AG04449 (cell line): ENCODE measurements at regions not wholly inside any gene's neighbourhood (a gene's known extent, or its start where the extent isn't known, plus 50 kb on each side); places are given as distances from the start of the nearest gene placed in this dataset.

Experiments used
- CTCF ChIA-PET: fragments of 350-600 bp; formaldehyde crosslinking; extraction: SDS; loops from one replicate; lab custom pipeline; 2021; ENCODE audit warnings: antibody characterized with exemption; lab: Yijun Ruan, JAX
- POLR2A ChIA-PET: fragments of 400-600, 350-600 bp; formaldehyde crosslinking; extraction: SDS; loops from one replicate; lab custom pipeline; 2020; ENCODE audit warnings: antibody characterized with exemption, inconsistent platforms; lab: Yijun Ruan, JAX
- DNase-seq: peaks from one replicate; pipeline ENCODE4 v3.0.0-alpha.2; 2010; ENCODE audit warnings: low read depth, low spot score
- H3K4me3 ChIP-seq: 2 replicates; pipeline ENCODE4 v1.5.1; 2011; ENCODE audit warnings: low read depth, mild to moderate bottlenecking, control low read depth, low read length
- TF ChIP-seq, protein P1 (sequence below): IDR thresholded peaks from one replicate; pipeline ENCODE4 v1.5.1; 2011; ENCODE audit warnings: mild to moderate bottlenecking, moderate library complexity, low read length, control low read depth, inconsistent platforms; ENCODE audit not compliant: insufficient read depth; ENCODE audit errors: missing control alignments

DNA sequence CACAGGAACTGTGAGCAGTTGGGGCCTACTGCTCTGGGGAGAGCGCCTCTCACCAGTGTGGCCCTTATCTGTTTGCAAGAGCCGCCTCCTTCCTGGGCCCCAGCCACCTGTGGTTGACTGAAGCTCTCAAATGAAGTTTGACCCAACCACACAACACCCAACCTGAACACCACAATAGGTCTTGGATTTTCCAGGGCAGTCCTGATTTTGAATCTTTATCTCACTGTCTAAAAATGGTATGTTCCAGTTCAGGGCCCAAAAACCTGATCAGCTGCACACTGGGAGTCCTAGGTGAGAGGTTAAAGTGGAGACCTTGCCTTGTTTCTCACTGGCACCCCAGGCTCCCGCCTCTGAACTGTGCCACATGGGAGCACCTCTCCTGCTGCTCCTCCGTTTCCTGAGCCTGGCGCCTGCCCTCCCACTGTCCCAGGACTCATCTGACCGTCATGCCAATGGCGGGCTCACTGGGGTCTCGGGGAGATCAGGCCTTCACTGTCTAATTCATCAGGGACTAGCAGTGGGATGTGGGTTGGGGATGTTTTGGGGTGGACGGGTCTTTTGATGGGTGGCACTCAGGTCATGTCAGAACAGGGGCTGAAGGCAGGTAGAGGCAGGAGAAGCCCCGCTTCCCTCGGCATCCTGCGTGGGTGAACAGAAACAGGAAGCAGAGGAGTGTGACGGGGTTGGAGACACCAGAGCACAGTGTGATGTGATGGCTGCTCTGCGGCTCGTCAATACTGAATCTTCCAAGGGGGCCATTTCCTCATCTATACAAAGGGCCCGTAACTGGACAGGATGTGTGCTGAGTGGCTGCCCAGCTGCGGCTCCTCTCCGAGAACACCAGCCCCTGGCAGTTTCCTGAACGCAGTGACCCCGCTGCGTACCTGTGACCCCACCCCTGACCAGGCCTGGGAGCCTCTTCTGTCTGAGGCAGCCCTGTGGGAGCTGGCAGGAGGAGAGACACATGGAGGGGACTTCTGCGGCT is 59.6 kb upstream of the ITPKB start:
- ChIA-PET CTCF (no interaction called here), POLR2A (no interaction called here)
- TF ChIP-seq, protein P1, sequence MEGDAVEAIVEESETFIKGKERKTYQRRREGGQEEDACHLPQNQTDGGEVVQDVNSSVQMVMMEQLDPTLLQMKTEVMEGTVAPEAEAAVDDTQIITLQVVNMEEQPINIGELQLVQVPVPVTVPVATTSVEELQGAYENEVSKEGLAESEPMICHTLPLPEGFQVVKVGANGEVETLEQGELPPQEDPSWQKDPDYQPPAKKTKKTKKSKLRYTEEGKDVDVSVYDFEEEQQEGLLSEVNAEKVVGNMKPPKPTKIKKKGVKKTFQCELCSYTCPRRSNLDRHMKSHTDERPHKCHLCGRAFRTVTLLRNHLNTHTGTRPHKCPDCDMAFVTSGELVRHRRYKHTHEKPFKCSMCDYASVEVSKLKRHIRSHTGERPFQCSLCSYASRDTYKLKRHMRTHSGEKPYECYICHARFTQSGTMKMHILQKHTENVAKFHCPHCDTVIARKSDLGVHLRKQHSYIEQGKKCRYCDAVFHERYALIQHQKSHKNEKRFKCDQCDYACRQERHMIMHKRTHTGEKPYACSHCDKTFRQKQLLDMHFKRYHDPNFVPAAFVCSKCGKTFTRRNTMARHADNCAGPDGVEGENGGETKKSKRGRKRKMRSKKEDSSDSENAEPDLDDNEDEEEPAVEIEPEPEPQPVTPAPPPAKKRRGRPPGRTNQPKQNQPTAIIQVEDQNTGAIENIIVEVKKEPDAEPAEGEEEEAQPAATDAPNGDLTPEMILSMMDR = no peak
- no peak for DNase-seq
- H3K4me3 ChIP-seq = no peak overlapping the region

DNA sequence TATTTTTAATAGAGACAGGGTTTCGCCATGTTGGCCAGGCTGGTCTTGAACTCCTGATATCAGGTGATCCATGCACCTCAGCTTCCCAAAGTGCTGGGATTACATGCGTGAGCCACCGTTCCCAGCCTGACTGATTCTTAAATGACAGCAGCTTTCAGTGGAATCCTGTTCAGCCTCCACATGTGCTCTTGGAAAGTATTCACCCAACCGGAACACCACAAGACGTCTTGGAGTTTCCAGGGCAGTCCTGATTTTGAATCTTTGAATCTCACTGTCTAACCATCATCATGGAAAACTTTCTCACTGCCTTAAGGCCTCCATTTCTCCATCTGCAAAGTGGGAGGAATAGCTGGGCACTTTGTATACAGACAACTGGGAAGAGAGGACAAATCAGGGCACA is 58.1 kb upstream of the ITPKB start:
- POLR2A ChIA-PET = no interaction called here
- CTCF ChIA-PET = no interaction called here
- no peak overlapping the region for H3K4me3 ChIP-seq
- TF ChIP-seq, protein P1 = no peak
- no peak for DNase-seq

DNA sequence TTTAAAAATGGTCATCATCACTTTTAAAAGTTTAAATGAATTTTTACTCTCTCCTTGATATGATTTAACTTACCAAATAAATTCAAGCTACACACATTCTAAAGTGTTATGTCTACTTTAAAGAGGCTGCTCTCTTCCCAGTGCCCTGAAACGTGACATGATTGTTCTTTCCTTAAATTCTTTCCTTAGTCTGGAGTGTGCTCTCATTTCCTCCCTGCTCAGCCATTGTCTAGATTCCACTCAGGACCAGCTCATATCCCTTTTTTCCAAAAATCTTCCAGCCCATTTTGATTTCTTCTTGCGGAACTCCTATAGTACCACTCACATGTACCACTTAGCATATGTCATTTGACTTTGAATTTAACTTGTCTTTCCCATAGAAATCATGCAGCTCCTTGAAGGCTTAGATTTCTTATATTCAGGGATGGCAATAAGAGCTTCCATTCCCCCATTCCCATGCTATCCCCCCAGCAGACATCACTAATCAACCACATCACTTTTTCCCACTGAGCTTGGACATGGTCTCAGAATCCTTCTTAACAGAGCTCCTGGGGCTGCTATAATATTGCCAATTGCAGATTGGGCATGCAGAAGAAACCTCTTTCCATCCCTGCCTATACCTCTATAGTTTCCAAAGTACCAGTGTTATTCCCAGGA is 54.7 kb upstream of the ITPKB start:
- no peak for DNase-seq
- no peak overlapping the region for H3K4me3 ChIP-seq
- CTCF ChIA-PET = interaction anchor here (1.6 kb wide), 1 partner anchor 34 kb away, joined by 4 read pairs; no protein-coding TSS in a partner anchor
- TF ChIP-seq, protein P1 = no peak
- POLR2A ChIA-PET = interaction anchor here (0.8 kb wide), 1 partner anchor 149 kb away, joined by 3 read pairs; no protein-coding TSS in a partner anchor

DNA sequence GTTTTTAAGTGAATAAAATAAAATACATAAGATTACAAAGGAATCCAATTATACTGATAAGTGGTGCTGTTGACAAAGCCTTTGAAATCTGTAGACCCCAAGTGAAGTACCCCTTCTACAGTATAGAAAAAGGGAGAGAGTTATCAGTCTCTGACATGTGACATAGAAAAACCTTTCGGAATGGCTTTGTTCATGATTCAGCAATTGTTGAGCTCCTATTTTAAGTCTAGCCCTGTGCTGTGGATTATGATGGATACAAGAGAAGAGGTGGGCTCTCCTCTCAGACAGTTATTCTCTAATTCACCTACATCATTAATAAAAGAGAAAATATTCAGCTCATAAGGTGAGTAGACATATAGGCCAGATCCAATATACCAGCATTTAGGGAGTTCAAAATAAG is 53.3 kb upstream of the ITPKB start:
- TF ChIP-seq, protein P1 = no peak
- POLR2A ChIA-PET = no interaction called here
- no peak overlapping the region for H3K4me3 ChIP-seq
- CTCF ChIA-PET = no interaction called here
- no peak for DNase-seq

DNA sequence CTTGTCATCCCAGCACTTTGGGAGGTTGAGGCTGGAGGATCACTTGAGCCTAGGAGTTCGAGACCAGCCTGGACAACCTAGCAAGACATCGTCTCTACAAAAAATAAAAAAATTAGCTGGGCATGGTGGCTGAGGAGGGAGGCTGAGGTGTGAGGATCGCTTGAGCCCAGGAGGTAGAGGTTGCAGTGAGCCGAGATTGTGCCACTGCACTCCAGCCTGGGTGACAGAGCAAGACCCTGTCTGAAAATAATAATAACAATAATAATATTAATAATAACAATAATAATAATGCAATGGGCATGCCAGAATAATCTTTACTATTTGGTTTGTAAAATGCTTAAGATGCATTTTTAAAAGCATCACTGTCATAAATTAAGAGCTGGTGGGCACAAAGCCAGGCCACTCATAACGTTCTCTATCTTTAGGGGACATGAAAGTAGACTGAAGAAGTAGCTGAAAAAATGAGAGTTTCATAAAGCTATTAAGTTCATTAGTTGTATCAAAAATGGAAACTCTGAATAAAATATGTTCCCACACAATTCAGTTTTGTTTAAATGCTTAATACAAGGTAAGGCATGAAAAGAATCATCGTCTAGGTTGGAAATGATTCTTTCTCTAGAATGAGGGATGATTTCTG is 51.6 kb upstream of the ITPKB start:
- DNase-seq = no peak
- H3K4me3 ChIP-seq = no peak overlapping the region
- ChIA-PET POLR2A (no interaction called here), CTCF (no interaction called here)
- TF ChIP-seq, protein P1 = no peak
